GM03348 (cell line): ENCODE measurements at regions not wholly inside any gene's neighbourhood (a gene's known extent, or its start where the extent isn't known, plus 50 kb on each side); places are given as distances from the start of the nearest gene placed in this dataset.

Source experiments
- DNase-seq: peaks from one replicate; pipeline ENCODE4 v3.0.0; 2012; ENCODE audit warnings: low spot score

GRCh38 chr9:89864257-89864656 lies 259.4 kb downstream of the GADD45G start:
- no peak for DNase-seq

- DNase-seq, result no peak
Observed at GRCh38 chr9:89864731-89865130, 259.9 kb downstream of the GADD45G start.

- DNase-seq, result no peak
Observed at GRCh38 chr9:89865357-89865756, 260.5 kb downstream of the GADD45G start.

GRCh38 chr9:89865981-89866380 lies 261.2 kb downstream of the GADD45G start:
- DNase-seq, result no peak

- DNase-seq, result no peak
Observed at GRCh38 chr9:89866701-89867100, 261.9 kb downstream of the GADD45G start.

GRCh38 chr9:89868100-89868499 lies 263.3 kb downstream of the GADD45G start:
- no peak for DNase-seq

- no peak for DNase-seq
Observed at GRCh38 chr9:89869793-89870580, 265.2 kb downstream of the GADD45G start.

- no peak for DNase-seq
Observed at GRCh38 chr9:89871871-89872331, 267.1 kb downstream of the GADD45G start.

GRCh38 chr9:89872426-89872912 lies 267.7 kb downstream of the GADD45G start:
- DNase-seq, result no peak

GRCh38 chr9:89872913-89873707 lies 268.3 kb downstream of the GADD45G start:
- DNase-seq, result no peak

GRCh38 chr9:89873801-89874200 lies 269.0 kb downstream of the GADD45G start:
- DNase-seq, result no peak

GRCh38 chr9:89874351-89875321 lies 269.8 kb downstream of the GADD45G start:
- no peak for DNase-seq

GRCh38 chr9:89877051-89878002 lies 272.5 kb downstream of the GADD45G start:
- DNase-seq, result no peak

GRCh38 chr9:89878003-89878411 lies 273.2 kb downstream of the GADD45G start:
- DNase-seq, result no peak

GRCh38 chr9:89878687-89879086 lies 273.9 kb downstream of the GADD45G start:
- no peak for DNase-seq

GRCh38 chr9:89879276-89879675 lies 274.5 kb downstream of the GADD45G start:
- DNase-seq, result no peak

GRCh38 chr9:89879701-89880100 lies 274.9 kb downstream of the GADD45G start:
- DNase-seq, result no peak

- no peak for DNase-seq
Observed at GRCh38 chr9:89880161-89880560, 275.3 kb downstream of the GADD45G start.

GRCh38 chr9:89880721-89881120 lies 275.9 kb downstream of the GADD45G start:
- DNase-seq, result no peak

GRCh38 chr9:89881431-89881830 lies 276.6 kb downstream of the GADD45G start:
- DNase-seq, result no peak

GRCh38 chr9:89882930-89883361 lies 278.1 kb downstream of the GADD45G start:
- no peak for DNase-seq
